BE2C (cell line): ENCODE measurements at regions not wholly inside any gene's neighbourhood (a gene's known extent, or its start where the extent isn't known, plus 50 kb on each side); places are given as distances from the start of the nearest gene placed in this dataset.

ENCODE experiments used
- DNase-seq: peaks from one replicate; pipeline ENCODE4 v3.0.0-alpha.2; 2020
- H3K27me3 ChIP-seq: fragments of 250-450 bp; sonication (Bioruptor Pico); 2 replicates; pipeline ENCODE4 v1.5.1; 2020; ENCODE audit warnings: mild to moderate bottlenecking
- H3K36me3 ChIP-seq: fragments of 250-450 bp; sonication (Bioruptor Pico); 2 replicates; pipeline ENCODE4 v1.5.1; 2020; ENCODE audit warnings: mild to moderate bottlenecking
- H3K4me1 ChIP-seq: fragments of 250-450 bp; sonication (Bioruptor Pico); 2 replicates; pipeline ENCODE4 v1.5.1; 2020
- H3K4me3 ChIP-seq: 2 replicates; pipeline ENCODE4 v1.5.1; 2011; ENCODE audit warnings: low read depth, low read length
- H3K9me3 ChIP-seq: fragments of 250-450 bp; sonication (Bioruptor Pico); 2 replicates; pipeline ENCODE4 v1.5.1; 2020
- CTCF ChIP-seq: IDR thresholded peaks from 2 replicates; pipeline ENCODE4 v1.5.1; 2012; ENCODE audit warnings: mild to moderate bottlenecking, low read depth, low read length

- no peak for TF ChIP-seq CTCF
- Histone ChIP-seq H3K36me3 (no peaks in the 10 kb centered on the region), H3K27me3 (peaks cover 14% of the 10 kb centered on the region; the same call in 1 of the 2 replicates), H3K4me1 (no peaks in the 10 kb centered on the region), H3K4me3 (no peak overlapping the region), H3K9me3 (no peaks in the 10 kb centered on the region)
- no peak for DNase-seq
These were observed 53.5 kb upstream of the CCDC54 start for GRCh38 chr3:107323723-107324122.

GRCh38 chr3:107325446-107325845, 51.8 kb upstream of the CCDC54 start:
- Histone ChIP-seq H3K9me3 (no peaks in the 10 kb centered on the region), H3K36me3 (no peaks in the 10 kb centered on the region), H3K4me1 (no peaks in the 10 kb centered on the region), H3K27me3 (peaks cover 14% of the 10 kb centered on the region; the same call in 1 of the 2 replicates), H3K4me3 (no peak overlapping the region)
- no peak for DNase-seq
- TF ChIP-seq CTCF = no peak
